NCI-H69 (cell line): ENCODE measurements at regions not wholly inside any gene's neighbourhood (a gene's known extent, or its start where the extent isn't known, plus 50 kb on each side); places are given as distances from the start of the nearest gene placed in this dataset.

Source experiments
- DNase-seq: peaks from one replicate; lab custom pipeline; 2025; lab: John Stamatoyannopoulos, UW

DNA sequence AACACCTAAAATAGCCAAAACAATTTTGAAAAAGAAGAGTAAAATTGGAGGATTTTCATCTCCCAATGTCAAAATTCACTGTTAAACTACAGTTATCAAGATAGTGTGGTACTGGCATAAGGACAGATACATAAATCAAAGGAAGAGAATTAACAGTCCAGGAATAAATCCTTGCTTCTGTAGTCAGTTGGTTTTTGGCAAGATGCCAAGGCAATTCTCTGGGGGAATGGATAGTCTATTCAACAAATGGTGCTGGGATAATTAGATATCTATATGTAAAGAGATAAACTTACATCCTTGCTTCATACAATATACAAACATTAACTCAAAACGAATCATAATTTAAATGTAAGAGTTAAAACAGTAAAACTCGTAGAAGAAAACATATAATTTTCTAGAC is 57.9 kb upstream of the SELENOK start:
- peak; percentile 80 for DNase-seq

DNA sequence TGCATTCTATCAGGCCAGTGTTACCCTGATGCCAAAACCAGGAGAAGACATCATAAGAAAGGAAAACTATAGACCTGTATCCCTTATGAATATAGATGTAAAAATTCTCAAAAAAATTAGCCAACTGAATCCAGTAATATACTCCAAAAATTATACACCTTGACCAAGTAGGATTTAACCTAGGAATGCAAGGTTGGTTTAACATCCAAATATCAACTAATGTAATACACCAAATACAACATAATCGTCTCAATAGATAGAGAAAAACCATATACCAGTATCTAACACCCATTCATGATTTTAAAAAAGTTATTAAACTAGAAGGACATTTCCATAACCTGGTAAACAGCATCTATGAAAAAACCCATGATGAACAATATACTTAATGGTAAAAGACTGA is 56.5 kb upstream of the SELENOK start:
- DNase-seq, result no peak

- peak; percentile 2 for DNase-seq
Measured at GRCh38 chr3:53944028-53944427, 52.4 kb upstream of the SELENOK start.

DNA sequence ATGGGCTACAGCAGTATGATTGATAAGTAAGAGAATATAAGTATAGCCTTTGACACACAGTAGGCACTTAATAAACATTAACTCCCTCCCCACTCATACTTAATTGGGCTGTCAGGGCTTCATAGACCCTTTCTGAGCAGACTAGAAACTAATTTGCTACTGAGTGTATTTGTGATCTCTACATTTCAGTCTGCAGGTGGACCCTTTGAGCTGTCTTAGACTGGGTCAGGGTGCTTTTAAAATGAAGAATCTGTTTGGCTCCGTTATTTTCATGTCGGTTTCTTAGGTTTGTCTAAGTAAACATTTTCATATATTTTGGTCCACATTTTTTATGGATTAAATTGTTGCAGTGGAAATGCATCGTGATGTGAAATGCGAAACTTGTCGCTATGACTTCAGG is 50.3 kb upstream of the SELENOK start:
- DNase-seq, result peak; percentile 27
